ENCODE measurements at regions not wholly inside any gene's neighbourhood (a gene's known extent, or its start where the extent isn't known, plus 50 kb on each side); places are given as distances from the start of the nearest gene placed in this dataset.

- Histone ChIP-seq H3K4me2 (no peak overlapping the region), H3K4me3 (no peak overlapping the region), H3F3A (ENCODE audit: low read depth) (no peaks in the 10 kb centered on the region), H2AFZ (replicated peaks) (no peak overlapping the region), H3K9ac (no peak overlapping the region), H3K36me3 (no peaks in the 10 kb centered on the region), H3K4me1 (no peaks in the 10 kb centered on the region), H3K27me3 (no peaks in the 10 kb centered on the region), H3K79me2 (ENCODE audit: low read depth) (no peaks in the 10 kb centered on the region), H4K20me1 (ENCODE audit: low read depth) (no peaks in the 10 kb centered on the region), H3K27ac (no peak overlapping the region), H3K9me3 (ENCODE audit: low read depth) (no peaks in the 10 kb centered on the region)
- DNase-seq (ENCODE audit: low spot score), result no peak
- no peak for TF ChIP-seq EZH2phosphoT487 (IDR thresholded peaks at IDR 0.05)
- TF ChIP-seq CTCF (IDR thresholded peaks at IDR 0.05), result no peak
- TF ChIP-seq EZH2 (IDR thresholded peaks at IDR 0.05), result no peak
- Mint-ChIP-seq H3K4me1 (no peaks in the 10 kb centered on the region), H3K36me3 (no peaks in the 10 kb centered on the region), H3K9me3 (peaks cover 6% of the 10 kb centered on the region), H3K4me3 (no peak overlapping the region), H3K27ac (no peak overlapping the region), H3K27me3 (ENCODE audit: insufficient read depth, low read depth) (peaks cover 2% of the 10 kb centered on the region)
These were observed 144.9 kb downstream of the TXNL1 start for GRCh38 chr18:56493531-56493930.

- H3K4me2 ChIP-seq, result no peak overlapping the region
- H3K36me3 Mint-ChIP-seq, result no peaks in the 10 kb centered on the region
- no peak overlapping the region for H3K4me3 Mint-ChIP-seq
These were observed 146.3 kb downstream of the TXNL1 start for GRCh38 chr18:56492136-56492535.

GRCh38 chr18:56490942-56491341 is 147.4 kb downstream of the TXNL1 start:
- Histone ChIP-seq H3K4me3 (no peak overlapping the region), H3K79me2 (ENCODE audit: low read depth) (no peaks in the 10 kb centered on the region), H3K4me1 (no peaks in the 10 kb centered on the region), H3K27me3 (no peaks in the 10 kb centered on the region), H4K20me1 (ENCODE audit: low read depth) (no peaks in the 10 kb centered on the region), H3K9me3 (ENCODE audit: low read depth) (no peaks in the 10 kb centered on the region), H3K4me2 (no peak overlapping the region), H3F3A (ENCODE audit: low read depth) (no peaks in the 10 kb centered on the region), H3K9ac (no peak overlapping the region), H3K36me3 (no peaks in the 10 kb centered on the region), H2AFZ (replicated peaks) (no peak overlapping the region), H3K27ac (no peak overlapping the region)
- H3K9me3 Mint-ChIP-seq, result peaks cover 3% of the 10 kb centered on the region
- no peak overlapping the region for H3K4me3 Mint-ChIP-seq
- H3K27me3 Mint-ChIP-seq (ENCODE audit: insufficient read depth, low read depth), result no peaks in the 10 kb centered on the region
- TF ChIP-seq EZH2 (IDR thresholded peaks at IDR 0.05) (no peak), CTCF (IDR thresholded peaks at IDR 0.05) (no peak), EZH2phosphoT487 (IDR thresholded peaks at IDR 0.05) (no peak)
- no peak for DNase-seq (ENCODE audit: low spot score)
- H3K36me3 Mint-ChIP-seq, result no peaks in the 10 kb centered on the region
- no peak overlapping the region for H3K27ac Mint-ChIP-seq
- no peaks in the 10 kb centered on the region for H3K4me1 Mint-ChIP-seq

More at GRCh38 chr18:56492136-56492535, 146.3 kb downstream of the TXNL1 start:
- Mint-ChIP-seq H3K4me1 (no peaks in the 10 kb centered on the region), H3K9me3 (peaks cover 3% of the 10 kb centered on the region), H3K27me3 (ENCODE audit: insufficient read depth, low read depth) (no peaks in the 10 kb centered on the region), H3K27ac (no peak overlapping the region)
- no peak overlapping the region for H3K9ac ChIP-seq
- H3F3A ChIP-seq (ENCODE audit: low read depth), result no peaks in the 10 kb centered on the region
- no peaks in the 10 kb centered on the region for H3K79me2 ChIP-seq (ENCODE audit: low read depth)
- H3K36me3 ChIP-seq, result no peaks in the 10 kb centered on the region
- no peak for DNase-seq (ENCODE audit: low spot score)
- H3K4me3 ChIP-seq, result no peak overlapping the region
- no peaks in the 10 kb centered on the region for H3K4me1 ChIP-seq
- no peaks in the 10 kb centered on the region for H3K27me3 ChIP-seq
- H3K9me3 ChIP-seq (ENCODE audit: low read depth), result no peaks in the 10 kb centered on the region
- no peak for TF ChIP-seq EZH2phosphoT487 (IDR thresholded peaks at IDR 0.05)
- TF ChIP-seq EZH2 (IDR thresholded peaks at IDR 0.05), result no peak
- TF ChIP-seq CTCF (IDR thresholded peaks at IDR 0.05), result no peak
- no peak overlapping the region for H3K27ac ChIP-seq
- no peak overlapping the region for H2AFZ ChIP-seq (replicated peaks)
- H4K20me1 ChIP-seq (ENCODE audit: low read depth), result no peaks in the 10 kb centered on the region
